ENCODE measurements at regions not wholly inside any gene's neighbourhood (a gene's known extent, or its start where the extent isn't known, plus 50 kb on each side); places are given as distances from the start of the nearest gene placed in this dataset.

- no peak for DNase-seq
Measured at GRCh38 chr11:70700871-70701270, 302.5 kb downstream of the CTTN start.

GRCh38 chr11:70702040-70702648 is 303.8 kb downstream of the CTTN start:
- DNase-seq, result no peak

- DNase-seq, result no peak
Measured at GRCh38 chr11:70703141-70704064, 305.1 kb downstream of the CTTN start.

- DNase-seq, result no peak
Measured at GRCh38 chr11:70705097-70705496, 306.8 kb downstream of the CTTN start.

- DNase-seq, result no peak
Measured at GRCh38 chr11:70705930-70706329, 307.6 kb downstream of the CTTN start.

- no peak for DNase-seq
Measured at GRCh38 chr11:70707821-70708220, 309.5 kb downstream of the CTTN start.

- DNase-seq, result no peak
Measured at GRCh38 chr11:70709596-70709995, 311.3 kb downstream of the CTTN start.

- DNase-seq, result no peak
Measured at GRCh38 chr11:70710192-70710591, 311.9 kb downstream of the CTTN start.

- DNase-seq, result no peak
Measured at GRCh38 chr11:70710601-70711000, 312.3 kb downstream of the CTTN start.

- no peak for DNase-seq
Measured at GRCh38 chr11:70711095-70711910, 313.0 kb downstream of the CTTN start.

GRCh38 chr11:70711911-70712185 is 313.5 kb downstream of the CTTN start:
- DNase-seq, result no peak

GRCh38 chr11:70712471-70712870 is 314.1 kb downstream of the CTTN start:
- no peak for DNase-seq

- DNase-seq, result no peak
Measured at GRCh38 chr11:70713086-70713835, 314.9 kb downstream of the CTTN start.

- no peak for DNase-seq
Measured at GRCh38 chr11:70713988-70714665, 315.8 kb downstream of the CTTN start.

GRCh38 chr11:70715166-70715951 is 317.0 kb downstream of the CTTN start:
- DNase-seq, result no peak

- DNase-seq, result no peak
Measured at GRCh38 chr11:70716216-70716615, 317.9 kb downstream of the CTTN start.

GRCh38 chr11:70716986-70717775 is 318.9 kb downstream of the CTTN start:
- no peak for DNase-seq

- DNase-seq, result no peak
Measured at GRCh38 chr11:70717936-70718595, 319.7 kb downstream of the CTTN start.

GRCh38 chr11:70719516-70719915 is 321.2 kb downstream of the CTTN start:
- no peak for DNase-seq
